ENCODE measurements at regions not wholly inside any gene's neighbourhood (a gene's known extent, or its start where the extent isn't known, plus 50 kb on each side); places are given as distances from the start of the nearest gene placed in this dataset.

DNA sequence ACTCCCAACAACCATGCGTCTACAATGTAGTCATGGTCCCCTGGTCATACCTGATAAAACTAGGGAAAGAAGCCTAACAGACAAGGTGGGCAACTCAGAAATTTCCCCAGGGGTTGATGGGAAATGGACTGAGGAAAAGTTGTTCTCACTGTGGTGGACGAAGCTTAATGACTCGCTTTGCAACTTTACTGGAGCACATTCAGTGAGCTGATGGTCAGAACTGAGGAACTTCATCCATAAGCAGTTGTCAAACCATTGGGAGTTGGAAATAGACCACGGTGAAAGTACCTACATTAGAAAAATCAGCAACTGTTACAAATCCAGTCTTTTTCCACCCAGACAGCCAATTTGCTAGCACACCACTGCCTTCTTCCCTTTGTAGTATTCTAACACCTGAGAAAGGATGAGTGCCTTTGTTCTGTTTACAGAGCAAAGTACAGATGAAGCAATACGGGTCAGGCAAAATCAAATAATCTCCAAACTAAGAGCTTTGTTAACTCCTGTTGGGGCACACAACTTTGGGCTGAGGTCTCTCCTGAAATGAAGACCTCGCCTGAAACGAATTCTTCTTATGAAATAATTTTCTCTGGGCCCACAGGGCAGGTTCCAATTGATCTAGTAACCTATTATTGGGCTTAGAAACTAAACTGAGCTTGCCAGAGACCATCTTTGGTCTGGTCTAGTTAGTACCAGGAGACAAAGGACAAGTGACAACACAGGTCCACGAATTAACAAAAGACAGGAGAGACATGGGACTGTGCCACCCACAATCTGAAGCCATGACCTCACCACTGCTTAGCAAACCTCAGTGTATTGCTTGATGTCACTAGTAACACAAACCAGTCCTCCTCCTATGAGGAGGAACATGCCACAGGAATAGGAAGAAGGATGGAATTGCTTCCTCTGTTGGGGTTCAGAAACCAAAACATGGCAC is 58.9 kb upstream of the NFKB1 start:
- no peak overlapping the region for H3K9ac ChIP-seq (ENCODE audit: low read length)
- CTCF ChIA-PET = interaction anchor here (1.9 kb wide), 1 partner anchor 11 kb away, joined by 10 read pairs; no protein-coding TSS in a partner anchor

More for the DNA sequence above, 58.9 kb upstream of the NFKB1 start:
- DNase-seq (ENCODE audit: low read depth, low spot score) (no peak), ATAC-seq (no peak)
- H4K20me1 ChIP-seq (ENCODE audit: insufficient read depth) = no peaks in the 10 kb centered on the region
- intact Hi-C loops (cut with micrococcal nuclease) = no loop called here
- TF ChIP-seq, protein P1, sequence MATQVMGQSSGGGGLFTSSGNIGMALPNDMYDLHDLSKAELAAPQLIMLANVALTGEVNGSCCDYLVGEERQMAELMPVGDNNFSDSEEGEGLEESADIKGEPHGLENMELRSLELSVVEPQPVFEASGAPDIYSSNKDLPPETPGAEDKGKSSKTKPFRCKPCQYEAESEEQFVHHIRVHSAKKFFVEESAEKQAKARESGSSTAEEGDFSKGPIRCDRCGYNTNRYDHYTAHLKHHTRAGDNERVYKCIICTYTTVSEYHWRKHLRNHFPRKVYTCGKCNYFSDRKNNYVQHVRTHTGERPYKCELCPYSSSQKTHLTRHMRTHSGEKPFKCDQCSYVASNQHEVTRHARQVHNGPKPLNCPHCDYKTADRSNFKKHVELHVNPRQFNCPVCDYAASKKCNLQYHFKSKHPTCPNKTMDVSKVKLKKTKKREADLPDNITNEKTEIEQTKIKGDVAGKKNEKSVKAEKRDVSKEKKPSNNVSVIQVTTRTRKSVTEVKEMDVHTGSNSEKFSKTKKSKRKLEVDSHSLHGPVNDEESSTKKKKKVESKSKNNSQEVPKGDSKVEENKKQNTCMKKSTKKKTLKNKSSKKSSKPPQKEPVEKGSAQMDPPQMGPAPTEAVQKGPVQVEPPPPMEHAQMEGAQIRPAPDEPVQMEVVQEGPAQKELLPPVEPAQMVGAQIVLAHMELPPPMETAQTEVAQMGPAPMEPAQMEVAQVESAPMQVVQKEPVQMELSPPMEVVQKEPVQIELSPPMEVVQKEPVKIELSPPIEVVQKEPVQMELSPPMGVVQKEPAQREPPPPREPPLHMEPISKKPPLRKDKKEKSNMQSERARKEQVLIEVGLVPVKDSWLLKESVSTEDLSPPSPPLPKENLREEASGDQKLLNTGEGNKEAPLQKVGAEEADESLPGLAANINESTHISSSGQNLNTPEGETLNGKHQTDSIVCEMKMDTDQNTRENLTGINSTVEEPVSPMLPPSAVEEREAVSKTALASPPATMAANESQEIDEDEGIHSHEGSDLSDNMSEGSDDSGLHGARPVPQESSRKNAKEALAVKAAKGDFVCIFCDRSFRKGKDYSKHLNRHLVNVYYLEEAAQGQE (IDR thresholded peaks at IDR 0.05; ENCODE audit: low read depth) = no peak
- no peak for TF ChIP-seq EGR1 (IDR thresholded peaks at IDR 0.05; ENCODE audit: low read depth)
- no peaks in the 10 kb centered on the region for H3K27me3 ChIP-seq (ENCODE audit: insufficient read depth, low read length)
- H3K4me2 ChIP-seq (ENCODE audit: low read length) = no peak overlapping the region
- no peak overlapping the region for H2AFZ ChIP-seq (ENCODE audit: low read depth, low read length, poor library complexity, severe bottlenecking)
- RAD21 ChIA-PET (ENCODE audit: low non-redundant PET in 1 of 2, low total read pairs in 2 of 2, uncharacterized antibody in 2 of 2, unreplicated experiment in 2 of 2) = no interaction called here
- no peaks in the 10 kb centered on the region for H3K9me2 ChIP-seq (ENCODE audit: insufficient read depth)
- no peak overlapping the region for H3K4me3 ChIP-seq (replicated peaks in 1 of 2; ENCODE audit: low read depth in 1 of 2, low read length in 2 of 2)
- no peaks in the 10 kb centered on the region for H3K9me3 ChIP-seq (ENCODE audit: control insufficient read depth in 1 of 2, insufficient read depth in 1 of 2, low read depth in 1 of 2, low read length in 2 of 2)
- no TSS peak for BruUV-seq (replicated peaks)
- no peaks in the 10 kb centered on the region for H3K36me3 ChIP-seq (ENCODE audit: control insufficient read depth in 1 of 2, insufficient read depth in 2 of 2, low read length in 2 of 2)
- H3K4me1 ChIP-seq (ENCODE audit: control insufficient read depth in 1 of 2, insufficient read depth in 2 of 2, low read length in 2 of 2) = no peaks in the 10 kb centered on the region
- POLR2A ChIA-PET = no interaction called here
- no peak overlapping the region for H3K27ac ChIP-seq (ENCODE audit: low read depth, low read length)
- H3K79me2 ChIP-seq (ENCODE audit: insufficient read depth, low read length) = no peaks in the 10 kb centered on the region
